Activated T-cell treated with anti-CD3 and anti-CD28 coated beads for 48 hours (primary cell): ENCODE measurements at regions not wholly inside any gene's neighbourhood (a gene's known extent, or its start where the extent isn't known, plus 50 kb on each side); places are given as distances from the start of the nearest gene placed in this dataset.

Experiments
- DNase-seq: peaks from one replicate; pipeline ENCODE4 v3.0.0-alpha.2; 2020; ENCODE audit warnings: low read depth

DNA sequence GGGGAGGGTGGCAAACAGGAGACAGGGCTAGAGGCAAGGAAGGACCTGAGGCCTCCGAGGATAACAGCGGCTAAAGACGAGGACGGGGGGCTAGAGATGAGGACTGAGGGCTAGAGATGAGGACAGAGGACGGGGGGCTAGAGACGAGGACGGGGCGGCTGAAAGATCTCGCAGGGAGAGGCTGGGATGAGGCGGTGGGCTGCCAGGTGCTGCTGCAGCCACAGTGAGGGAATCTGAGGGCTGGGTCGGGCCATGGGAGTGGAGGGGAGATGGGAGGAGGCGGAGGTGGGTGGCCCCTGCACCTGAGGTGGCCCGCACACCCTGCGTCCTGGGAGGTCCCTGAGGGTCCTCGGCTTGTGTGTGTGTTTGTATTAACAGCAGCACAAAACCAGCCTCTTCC is 350.2 kb upstream of the SALL3 start:
- DNase-seq: no peak

DNA sequence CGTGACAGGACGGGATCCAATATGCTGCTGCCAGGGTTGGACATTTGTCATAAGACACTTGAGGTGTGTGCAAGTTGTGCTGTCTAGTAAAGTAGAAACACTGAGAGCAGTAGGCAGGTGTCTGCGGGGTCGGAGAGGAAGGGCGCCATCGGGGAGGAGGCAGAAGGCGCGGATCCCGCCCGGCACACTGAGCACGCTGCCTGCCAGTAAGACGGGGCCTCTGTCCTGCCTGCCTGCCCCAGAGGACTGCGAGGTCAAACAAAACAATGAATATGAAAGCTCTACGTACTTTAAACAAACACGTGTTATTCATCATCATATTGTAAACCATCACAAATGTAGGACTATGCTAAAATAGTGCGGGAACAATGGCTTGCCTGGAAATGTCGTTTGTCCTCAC is 349.3 kb upstream of the SALL3 start:
- no peak for DNase-seq

DNA sequence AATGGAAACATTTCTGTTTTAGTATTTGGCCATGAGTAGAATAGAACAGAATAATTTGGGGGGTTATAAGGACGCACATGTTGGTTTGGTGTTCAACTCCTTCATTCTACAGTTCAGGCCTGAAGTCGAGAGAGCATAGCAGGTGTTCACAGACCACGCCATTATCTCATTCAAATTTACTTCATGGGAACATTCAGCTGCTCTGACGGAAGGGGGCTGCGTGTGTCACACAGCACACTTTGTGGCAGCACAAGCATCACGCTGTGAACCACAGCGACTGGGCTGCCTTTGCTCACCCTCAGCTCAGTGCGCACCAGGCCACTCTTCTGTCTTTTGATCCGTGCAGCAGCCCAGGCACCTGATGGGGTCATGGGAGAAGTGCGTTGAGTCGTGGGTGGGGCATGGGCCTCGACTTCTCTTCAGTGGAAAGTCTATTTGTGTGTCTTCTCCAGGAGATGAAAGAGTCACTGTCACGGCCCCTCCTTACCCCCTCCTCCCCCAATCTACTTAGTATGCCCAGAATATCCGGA is 348.6 kb upstream of the SALL3 start:
- DNase-seq: no peak

DNA sequence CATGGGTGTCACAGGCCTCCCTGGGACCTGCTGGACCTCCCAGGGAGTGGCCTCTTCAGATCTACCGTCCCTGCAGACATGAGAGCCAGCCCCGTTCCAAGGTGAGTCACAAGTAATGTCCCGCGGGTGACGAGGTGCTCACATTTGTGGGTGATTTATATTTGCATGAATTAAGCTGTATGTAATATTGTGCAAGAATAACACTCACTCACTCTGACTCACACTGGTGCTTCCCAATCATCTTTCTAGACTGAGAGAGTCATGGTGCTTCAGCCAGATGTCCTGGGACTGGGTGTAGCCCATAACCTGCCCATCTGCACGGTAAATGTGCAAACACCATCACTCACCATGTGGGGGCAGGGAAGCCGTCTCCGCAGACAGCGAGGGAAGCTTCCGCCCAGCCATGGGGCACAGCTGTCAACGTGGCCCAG is 347.5 kb upstream of the SALL3 start:
- DNase-seq: no peak

DNA sequence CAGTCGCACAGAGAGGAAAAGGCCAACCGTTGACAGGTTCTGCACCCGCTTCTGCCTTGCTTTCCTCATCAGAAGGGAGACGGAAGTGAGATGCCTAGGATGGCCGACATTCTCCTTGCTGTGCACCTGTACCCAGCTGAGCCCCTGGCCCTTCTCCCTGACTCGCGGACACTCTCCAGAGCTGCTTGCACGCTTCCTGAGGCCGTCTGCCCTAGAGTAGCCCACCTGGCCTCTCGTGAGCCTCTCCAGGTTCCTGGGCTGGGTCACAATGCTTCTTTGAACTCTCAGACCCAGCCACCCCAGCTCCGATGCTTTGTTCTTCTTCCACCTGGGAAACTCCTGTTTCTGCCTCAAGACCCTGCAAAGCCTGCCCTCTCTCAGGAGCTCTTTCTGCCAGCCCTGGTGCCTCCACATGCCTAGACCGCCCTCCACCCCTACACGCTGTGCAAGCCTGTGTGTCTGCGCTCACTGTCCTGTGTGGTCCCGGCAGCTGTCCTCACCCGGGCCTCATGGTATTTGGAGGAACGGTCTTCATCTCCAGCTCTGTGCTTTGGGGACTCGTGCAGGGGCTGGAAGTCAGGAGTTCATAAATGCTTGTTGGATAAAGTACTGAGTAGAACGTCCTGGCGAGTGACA is 345.4 kb upstream of the SALL3 start:
- no peak for DNase-seq

DNA sequence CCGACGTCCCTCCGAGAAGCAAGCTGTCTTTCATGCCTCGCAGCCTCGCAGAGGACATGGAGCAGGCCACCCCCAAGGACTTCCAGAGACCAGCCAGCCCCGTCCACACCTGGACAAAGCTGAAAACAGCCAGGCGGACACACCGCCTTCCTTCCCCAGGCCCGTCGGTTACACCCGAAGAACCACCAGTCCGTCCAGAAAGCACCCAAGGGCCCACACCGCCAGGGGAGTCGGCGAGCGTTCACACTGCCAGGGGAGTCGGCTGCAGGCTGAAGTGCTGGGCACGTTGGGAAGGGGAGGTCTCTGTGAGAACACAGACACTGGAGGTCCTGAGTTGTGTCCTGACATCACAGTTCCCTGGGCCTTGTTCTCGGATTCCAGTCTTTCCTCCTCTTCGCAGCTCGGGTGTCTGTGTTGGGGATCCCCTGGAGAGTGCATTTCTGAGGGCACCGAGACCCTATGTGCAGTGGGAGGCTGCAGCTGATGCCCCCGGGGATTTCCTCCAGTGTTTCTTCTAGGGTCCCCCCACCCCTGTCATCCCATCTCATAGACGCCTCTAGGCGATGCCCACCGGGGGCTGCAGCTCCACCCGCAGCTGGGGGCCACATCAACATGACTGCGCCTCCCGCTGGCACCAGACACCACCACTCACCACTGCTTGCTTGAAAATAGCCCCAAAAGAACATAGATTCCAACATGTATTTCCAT is 344.4 kb upstream of the SALL3 start:
- DNase-seq: no peak

DNA sequence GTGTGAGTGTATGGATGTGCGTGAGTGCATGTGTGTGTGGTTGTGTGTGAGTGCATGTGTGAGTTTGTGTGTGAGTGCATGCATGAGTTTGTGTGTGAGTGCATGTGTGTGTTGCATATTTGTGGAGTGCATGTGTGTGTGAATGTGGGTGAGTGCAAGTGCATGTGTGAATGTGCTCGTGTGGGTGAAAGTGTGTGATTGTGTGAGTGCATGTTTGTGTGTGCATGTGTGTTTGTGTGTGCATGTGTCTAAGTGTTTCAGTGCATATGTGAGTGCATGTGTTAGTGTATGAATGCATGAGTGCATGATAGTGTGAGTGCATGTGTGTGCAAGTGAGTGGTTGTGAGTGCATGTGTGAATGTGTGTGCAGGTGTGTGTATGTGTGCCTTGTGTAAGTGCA is 343.4 kb upstream of the SALL3 start:
- DNase-seq: no peak

DNA sequence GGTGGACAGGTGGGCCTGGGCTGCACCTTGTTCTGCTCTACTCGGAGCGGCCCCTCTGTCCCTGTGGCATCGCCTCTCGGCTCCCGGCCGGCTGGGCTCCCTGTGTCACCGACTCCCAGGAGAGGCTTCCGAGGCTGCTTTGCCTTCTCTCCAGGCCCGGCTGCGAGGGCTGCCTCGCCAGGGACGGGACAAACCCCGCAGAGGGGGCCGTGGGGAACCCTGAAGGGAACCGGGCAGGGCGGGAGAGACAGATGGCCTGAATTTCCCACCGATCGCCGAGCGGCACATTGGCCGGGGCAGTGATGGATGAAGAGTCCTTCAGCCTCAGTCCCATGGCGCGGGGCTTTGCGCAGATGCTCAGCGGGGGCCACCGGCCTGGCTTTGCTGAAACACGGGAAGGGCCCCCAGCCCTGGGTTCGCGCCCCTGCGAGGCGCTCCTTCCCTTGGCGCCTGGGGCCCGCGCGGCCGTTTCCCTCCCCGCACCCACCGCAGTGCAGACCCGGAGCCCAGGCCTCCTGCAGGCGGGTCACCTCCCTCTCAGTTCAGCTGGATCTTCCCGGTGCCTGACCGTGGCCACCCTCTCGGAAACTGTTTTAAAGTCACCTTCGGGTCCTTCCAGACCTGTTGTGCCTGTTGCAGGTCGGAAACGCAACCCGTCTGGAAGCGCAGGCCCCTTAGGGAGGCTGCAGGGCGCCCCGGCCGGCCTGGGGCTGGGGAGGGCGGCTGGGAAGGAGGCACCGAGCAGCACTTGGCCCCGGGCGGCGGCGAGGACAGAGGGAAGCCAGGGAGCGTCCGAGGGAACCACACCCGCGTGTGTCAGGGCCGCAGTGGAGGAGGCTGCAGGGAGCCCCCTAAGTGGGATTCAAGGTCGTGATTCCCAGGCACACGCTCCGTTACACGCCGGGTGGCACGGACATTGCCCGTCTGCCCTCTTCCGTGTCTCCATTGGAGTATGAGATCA is 341.9 kb upstream of the SALL3 start:
- DNase-seq: no peak

DNA sequence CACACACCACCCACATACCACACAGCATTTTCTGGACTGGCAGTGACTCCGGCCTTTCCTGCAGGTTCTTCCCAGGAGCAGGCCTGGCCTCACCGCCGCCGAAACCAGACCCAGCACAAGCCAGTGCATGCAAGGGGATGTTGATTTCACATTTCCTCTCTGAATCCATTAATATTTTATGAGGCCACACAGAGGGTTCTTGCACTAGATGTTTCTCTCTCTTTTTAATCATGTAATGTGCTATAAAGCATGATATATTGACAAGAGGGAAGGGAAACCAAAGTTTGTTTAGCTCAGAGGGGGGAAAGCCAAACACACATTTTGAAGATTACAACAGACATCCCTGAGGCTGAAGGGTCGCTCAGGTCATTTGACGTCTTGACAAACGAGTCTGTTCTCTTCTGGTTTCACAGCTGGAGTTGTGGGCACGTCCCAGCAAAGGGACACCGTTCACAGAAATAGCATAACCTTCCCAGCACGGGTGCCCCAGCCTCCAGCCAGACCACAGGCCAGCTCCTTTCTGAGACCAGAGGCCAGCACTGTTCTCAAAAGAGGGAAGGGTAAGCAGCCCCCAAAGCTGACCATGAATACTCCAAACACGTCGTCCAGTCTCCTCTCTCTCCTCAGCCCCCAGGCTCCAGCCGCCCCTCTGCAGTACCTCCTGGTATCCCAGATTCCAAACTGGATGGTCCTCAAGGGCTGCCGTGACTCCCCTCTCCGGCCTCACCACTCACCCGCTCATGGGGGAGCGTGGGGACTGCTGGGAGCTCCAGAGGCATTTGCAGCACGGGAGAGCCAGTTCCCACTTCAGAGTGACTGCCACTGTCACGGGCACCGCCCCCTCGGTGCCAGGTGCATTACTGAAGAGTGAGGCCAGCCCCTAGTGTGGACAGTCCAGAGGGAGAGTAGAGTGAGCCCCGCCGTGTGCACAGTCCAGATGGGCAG is 340.3 kb upstream of the SALL3 start:
- no peak for DNase-seq

DNA sequence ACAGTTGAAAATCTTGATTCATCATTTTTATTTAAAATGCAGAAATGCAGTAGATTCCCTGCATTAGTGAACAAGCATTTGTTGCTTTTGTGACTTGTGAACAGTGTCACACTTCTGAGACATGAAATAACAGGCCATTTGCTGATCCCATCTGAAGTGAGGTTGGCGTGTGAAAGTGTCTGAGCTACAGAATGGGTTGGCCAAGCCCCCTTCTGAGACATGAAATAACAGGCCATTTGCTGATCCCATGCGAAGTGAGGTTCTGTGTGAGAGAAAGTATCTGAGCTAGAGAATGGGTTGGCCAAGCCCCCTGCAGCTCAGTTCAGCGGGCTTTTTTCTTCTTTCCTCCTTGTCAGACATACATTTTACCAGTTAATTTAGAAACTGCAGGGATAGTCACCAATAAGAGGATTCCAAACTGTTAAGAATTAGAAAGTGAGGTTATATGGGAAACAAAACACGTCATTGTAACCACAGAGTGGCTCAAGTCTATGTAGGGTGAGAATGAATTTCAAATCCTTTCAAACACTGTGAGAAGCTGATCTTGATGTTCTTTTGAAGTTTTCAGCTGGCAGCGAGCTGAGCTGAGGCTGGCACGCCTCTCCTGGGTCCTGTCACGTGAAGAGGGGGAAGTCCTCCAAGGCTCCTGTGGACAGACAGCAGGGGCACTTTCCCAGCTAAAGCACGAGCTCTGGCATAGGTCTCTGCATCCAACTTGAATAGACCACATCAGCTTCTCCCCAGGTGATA is 339.2 kb upstream of the SALL3 start:
- DNase-seq: no peak

DNA sequence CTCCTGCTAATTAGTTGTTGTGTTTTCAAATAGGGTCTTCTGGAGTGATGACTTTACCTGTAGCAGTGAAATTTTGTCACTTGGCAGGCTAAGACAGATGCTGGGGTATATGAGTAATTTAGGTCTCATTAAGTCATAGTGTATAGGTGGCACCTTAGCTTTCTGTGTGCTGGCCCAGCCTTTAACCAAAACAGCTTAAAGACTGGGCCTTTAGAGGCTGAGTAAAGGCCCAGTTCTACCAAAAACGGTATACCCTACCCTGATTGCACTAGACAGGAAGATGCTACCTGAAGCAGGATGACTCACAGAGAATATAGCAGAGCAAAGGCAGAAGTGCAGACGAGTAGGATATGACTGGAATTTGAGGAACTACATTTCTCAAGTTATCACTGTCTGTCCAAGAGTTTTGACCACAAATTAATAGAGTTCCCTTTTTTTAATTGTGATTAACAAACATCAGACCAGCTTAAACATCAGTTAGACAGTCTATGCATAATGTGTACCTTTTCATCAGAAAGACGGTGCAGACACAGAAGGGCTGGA is 337.9 kb upstream of the SALL3 start:
- DNase-seq: no peak

DNA sequence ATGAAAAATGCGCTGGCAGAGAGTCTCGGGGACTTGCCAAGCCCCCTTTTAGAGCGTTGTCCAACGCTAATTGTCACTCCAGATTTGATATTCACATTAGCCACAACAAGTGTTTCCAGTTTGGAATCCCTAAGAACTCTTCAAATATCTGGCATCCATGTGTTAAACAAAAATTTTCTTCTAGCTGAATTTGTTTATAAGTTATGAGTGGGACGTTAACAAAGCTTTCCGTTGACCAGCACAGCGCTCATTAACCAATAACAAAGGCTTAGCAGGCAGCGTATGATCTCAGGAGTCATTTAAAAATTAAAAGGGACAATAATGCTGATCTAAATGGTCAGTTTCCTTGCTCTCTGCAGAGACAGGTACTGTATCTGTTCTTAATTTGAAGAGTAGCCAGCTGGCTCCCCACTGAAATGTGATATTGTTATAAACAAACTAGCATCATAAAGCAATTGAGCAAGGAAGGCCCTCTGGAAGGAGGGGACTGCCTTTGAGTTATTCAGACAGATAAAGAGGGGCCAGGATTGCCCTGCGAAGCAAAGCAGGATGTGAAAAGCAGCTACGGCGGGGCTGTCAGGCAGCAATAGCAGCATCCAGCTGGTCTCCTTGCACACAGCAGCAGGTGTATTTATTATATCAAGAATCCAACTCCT is 337.2 kb upstream of the SALL3 start:
- DNase-seq: no peak

DNA sequence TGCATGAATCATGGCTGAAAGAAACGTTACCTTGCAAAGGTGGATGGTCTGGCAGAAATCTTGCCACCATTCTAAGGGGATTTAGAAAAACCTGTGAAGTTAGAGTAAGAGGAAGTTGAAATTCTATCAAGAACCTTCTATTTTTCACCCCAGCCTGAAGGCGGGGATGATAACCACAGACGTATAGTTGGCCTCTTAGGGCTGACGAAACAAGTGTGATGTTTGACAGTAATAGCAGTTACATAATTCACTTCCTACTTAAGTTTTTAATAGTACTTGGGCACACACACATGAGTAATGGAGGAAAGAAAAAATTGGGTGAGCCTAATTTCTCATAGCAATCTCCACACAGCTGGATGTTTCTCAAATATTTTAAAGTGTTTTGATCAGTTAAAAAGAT is 336.6 kb upstream of the SALL3 start:
- no peak for DNase-seq

DNA sequence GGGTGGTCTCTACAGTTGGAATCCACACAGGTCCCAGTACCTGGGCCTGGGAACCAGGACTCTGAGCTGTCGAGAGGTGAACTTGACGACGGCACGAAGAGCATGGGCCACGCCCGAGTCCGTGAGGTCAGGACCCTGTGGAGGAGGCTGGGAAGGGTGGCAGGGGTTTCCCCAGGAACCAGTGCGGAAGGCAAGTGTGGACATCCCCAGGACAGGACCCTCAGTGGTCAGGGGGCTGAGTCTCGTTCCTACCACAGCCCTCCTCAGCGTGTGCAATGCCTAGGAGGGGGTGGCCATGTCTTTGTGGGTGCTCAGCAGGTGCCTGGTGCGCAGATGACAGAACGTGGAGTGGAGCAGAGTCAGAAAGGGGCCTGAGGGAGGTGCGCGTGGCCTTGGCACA is 335.6 kb upstream of the SALL3 start:
- DNase-seq: no peak

DNA sequence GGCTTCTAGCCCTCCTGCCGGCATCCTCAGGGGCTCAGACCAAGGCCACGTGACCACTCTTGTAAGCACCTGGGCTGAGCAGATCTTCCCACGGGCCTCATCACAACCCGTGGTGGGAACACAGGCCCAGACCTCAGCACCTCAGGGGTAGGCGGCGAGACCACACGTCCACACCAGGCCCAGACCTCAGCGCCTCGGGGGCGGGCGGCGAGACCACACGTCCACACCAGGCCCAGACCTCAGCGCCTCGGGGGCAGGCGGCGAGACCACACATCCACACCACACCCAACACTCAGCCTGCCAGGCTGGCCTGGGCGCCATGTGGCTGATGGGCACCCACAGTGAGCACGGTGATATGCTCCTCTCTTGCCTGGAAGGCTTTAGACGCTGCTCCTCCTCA is 334.4 kb upstream of the SALL3 start:
- no peak for DNase-seq

DNA sequence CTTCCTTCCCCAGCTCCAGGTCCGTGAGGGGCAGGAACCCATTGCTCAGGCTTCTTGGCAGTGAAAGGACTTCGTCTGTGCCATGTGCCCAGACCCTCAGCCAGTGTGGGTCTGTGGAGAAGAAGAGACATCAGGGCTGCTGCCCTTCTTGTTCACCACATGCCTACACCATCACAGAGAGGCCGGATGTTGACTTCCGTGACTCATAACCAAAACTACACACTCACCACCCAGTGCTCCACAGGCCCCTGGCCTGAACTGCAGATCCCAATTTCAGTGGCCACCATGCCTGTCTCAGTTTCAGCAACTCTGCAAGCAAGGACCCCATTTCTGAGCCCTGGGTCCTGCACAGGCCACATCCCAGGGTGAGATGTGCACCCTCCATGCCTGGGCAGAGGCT is 332.6 kb upstream of the SALL3 start:
- DNase-seq: no peak

DNA sequence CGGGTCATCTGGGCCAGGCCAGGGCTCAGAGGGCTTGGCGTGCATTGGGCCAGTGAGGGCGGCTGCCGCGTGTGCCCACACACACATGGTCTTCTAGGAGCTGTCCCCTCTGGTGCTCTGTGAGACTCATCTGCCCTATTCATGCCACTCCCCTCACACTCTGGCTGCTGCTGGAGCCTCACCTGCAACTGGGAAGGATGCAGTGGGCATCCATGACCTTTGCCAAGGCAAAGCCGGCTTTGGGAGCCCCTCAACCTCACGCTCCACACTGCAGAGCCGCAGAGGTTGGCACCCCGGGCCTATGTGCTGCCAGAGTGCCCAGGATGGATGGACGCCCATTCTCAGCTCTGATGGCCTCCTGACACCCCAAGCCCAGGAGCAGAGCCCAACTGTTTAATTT is 330.2 kb upstream of the SALL3 start:
- no peak for DNase-seq

DNA sequence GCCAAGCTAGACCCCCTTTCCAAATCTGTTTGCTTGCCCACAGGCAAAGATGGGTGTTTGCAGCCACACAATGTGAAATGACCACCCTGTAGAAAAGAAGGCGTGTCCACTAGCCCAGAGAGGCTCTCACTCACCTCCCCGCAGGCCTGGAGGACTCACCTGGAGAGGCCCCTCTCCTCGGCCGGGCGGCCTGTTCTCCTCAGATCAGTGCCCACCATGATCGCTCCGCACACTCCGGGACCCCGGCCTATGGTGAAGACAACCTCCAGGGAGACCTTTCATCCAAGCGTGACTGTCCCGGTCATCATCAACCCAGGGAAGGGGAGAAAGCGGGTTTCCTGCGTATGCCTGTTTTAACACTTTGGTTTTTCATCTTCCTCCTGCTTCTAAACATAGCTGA is 328.7 kb upstream of the SALL3 start:
- no peak for DNase-seq

DNA sequence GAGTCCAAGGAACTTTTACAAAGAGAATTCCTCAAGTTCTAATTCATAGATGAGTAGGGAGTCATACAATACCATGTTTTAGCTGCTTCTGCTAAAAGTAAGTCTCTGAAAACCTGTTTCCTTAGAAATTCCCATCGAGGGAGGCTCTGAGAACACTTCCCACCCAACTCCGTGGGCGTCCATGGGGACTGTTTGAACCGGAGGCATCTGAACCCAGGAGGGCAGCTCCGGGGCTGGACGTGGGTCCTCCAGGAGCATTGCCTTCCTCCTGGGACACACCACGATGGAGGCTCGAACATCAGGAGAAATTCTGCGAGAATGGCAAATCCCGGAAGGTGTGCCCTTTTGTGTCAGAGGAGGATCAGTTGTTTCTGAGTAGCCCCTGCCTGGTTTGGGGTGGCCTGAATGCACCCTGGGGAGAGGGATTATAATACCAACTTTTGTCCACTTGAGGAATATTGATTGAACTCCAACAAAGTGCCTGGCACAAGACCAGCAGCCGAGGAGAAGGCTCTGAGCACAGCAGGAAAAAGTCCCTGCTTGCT is 327.5 kb upstream of the SALL3 start:
- DNase-seq: no peak

DNA sequence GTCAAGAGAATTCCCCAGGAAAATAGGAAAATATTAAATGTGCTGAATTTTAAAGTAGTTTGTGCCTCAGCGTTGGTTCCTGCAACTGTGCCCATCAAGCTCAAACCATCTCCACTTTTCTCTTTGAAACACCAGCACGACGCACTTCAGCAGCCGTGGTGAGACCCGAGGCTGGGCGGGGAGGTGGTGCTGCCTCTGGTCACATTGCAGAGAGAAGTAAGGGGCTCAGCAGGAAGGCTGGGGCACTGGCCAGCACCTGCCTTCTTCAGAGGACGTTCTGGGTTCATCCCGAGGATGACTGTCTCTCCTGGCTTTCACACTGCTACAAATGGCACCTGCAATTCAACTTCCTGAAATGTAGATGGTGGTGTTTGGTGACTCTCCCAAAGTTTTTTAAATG is 323.7 kb upstream of the SALL3 start:
- no peak for DNase-seq
